ENCODE measurements at regions not wholly inside any gene's neighbourhood (a gene's known extent, or its start where the extent isn't known, plus 50 kb on each side); places are given as distances from the start of the nearest gene placed in this dataset.

DNA sequence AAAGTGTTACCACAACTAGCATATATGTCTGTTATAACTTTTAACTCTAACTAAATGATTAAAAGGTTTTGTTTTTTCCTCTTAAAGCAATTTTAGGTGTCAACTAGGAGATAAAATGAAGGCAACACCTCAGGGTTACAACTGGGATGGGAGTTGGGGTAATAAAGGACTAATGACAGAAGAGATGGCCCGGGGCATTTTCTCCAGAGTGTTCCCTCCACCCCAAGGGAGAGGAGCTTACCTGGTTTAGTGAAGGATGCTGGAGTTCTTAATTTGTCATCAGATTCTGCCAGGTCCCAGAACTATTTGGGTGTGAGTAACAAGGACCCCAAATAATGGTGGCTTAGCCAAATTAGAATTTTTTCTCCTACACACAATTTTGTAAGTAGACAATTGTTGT lies 260.3 kb downstream of the CD109 start:
- no peaks in the 10 kb centered on the region for H3K4me1 ChIP-seq (ENCODE audit: control insufficient read depth, insufficient read depth, low read length)
- no peak overlapping the region for H3K4me3 ChIP-seq (ENCODE audit: low read length)
- DNase-seq (no peak), ATAC-seq (no peak)
- H3K27ac ChIP-seq (ENCODE audit: low read length), result no peak overlapping the region
- intact Hi-C loops (cut with micrococcal nuclease), result no loop called here
- WGBS (ENCODE audit: insufficient coverage), result 56% methylated on average over 1 of the region's 1 CpG
- H3K27ac Mint-ChIP-seq, result no peak overlapping the region
- peaks cover 0 to 2% of the 10 kb centered on the region in 2 donors for H3K9me3 Mint-ChIP-seq
- no peak for TF ChIP-seq CTCF (IDR thresholded peaks at IDR 0.05)
- H3K27me3 ChIP-seq (ENCODE audit: control insufficient read depth, insufficient read depth, low read length), result no peaks in the 10 kb centered on the region
- no peaks in the 10 kb centered on the region for H3K4me1 Mint-ChIP-seq
- no peaks in the 10 kb centered on the region for H3K9me3 ChIP-seq (ENCODE audit: control insufficient read depth, insufficient read depth, low read length)
- H3K36me3 Mint-ChIP-seq, result no peaks in the 10 kb centered on the region
- H3K27me3 Mint-ChIP-seq (ENCODE audit: low read depth in 2 of 2), result no peaks in the 10 kb centered on the region
- H3K36me3 ChIP-seq (ENCODE audit: control insufficient read depth, insufficient read depth, low read length), result no peaks in the 10 kb centered on the region
- no peak overlapping the region for H3K4me3 Mint-ChIP-seq

DNA sequence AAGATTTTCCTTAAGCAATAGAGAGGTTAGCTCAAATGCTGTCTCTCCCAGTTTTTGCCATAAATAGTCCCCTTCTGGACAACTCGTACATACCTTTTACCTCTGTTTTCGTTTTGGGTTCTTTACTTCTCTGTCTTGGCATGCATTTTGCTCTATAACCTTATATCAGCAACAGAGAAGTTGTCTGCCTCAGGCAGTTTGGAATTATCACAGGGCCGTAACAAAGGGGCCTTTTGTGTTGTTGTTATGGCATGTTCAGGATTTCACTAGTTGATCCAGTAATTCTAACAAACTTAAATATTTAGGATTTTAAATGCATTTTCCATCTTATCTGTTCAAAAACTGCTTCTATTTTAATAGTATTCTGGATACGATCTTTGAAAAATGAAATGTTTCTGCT lies 259.8 kb downstream of the CD109 start:
- H3K9me3 ChIP-seq (ENCODE audit: control insufficient read depth, insufficient read depth, low read length), result no peaks in the 10 kb centered on the region
- DNase-seq (no peak), ATAC-seq (no peak)
- H3K4me3 ChIP-seq (ENCODE audit: low read length), result no peak overlapping the region
- 62% methylated on average over 2 of the region's 4 CpGs for WGBS (ENCODE audit: insufficient coverage)
- no peaks in the 10 kb centered on the region for H3K27me3 ChIP-seq (ENCODE audit: control insufficient read depth, insufficient read depth, low read length)
- no peaks in the 10 kb centered on the region for H3K4me1 ChIP-seq (ENCODE audit: control insufficient read depth, insufficient read depth, low read length)
- H3K36me3 Mint-ChIP-seq, result no peaks in the 10 kb centered on the region
- H3K4me3 Mint-ChIP-seq, result no peak overlapping the region
- peaks cover 0 to 4% of the 10 kb centered on the region in 2 donors for H3K9me3 Mint-ChIP-seq
- no peaks in the 10 kb centered on the region for H3K36me3 ChIP-seq (ENCODE audit: control insufficient read depth, insufficient read depth, low read length)
- no peak for TF ChIP-seq CTCF (IDR thresholded peaks at IDR 0.05)
- intact Hi-C loops (cut with micrococcal nuclease), result no loop called here
- no peaks in the 10 kb centered on the region for H3K4me1 Mint-ChIP-seq
- no peak overlapping the region for H3K27ac ChIP-seq (ENCODE audit: low read length)
- no peaks in the 10 kb centered on the region for H3K27me3 Mint-ChIP-seq (ENCODE audit: low read depth in 2 of 2)
- no peak overlapping the region for H3K27ac Mint-ChIP-seq

DNA sequence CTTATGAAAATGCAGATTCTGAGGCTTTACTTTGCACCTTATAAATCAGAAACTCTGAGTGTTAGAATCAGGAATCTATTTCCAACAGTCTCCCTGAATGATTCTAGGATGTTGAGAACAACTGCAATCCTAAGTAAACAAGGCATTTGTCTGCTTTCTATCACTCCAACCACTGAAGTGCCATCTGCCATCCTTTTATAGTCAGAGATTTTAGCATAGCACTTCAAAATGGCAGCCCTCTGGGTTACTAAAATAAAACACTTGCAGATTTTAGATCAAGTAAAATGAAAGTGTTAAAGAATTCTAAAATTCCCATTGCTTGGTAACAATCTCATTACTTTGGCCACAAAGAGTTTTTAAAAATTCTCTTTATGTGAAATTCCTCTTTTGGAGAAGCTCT lies 258.9 kb downstream of the CD109 start:
- Mint-ChIP-seq H3K9me3 (peaks cover 0 to 4% of the 10 kb centered on the region in 2 donors), H3K4me1 (no peaks in the 10 kb centered on the region), H3K4me3 (no peak overlapping the region), H3K27ac (no peak overlapping the region), H3K36me3 (no peaks in the 10 kb centered on the region), H3K27me3 (ENCODE audit: low read depth in 2 of 2) (no peaks in the 10 kb centered on the region)
- DNase-seq, result no peak
- no peaks in the 10 kb centered on the region for H3K9me3 ChIP-seq (ENCODE audit: control insufficient read depth, insufficient read depth, low read length)
- H3K4me1 ChIP-seq (ENCODE audit: control insufficient read depth, insufficient read depth, low read length), result no peaks in the 10 kb centered on the region
- H3K27me3 ChIP-seq (ENCODE audit: control insufficient read depth, insufficient read depth, low read length), result no peaks in the 10 kb centered on the region
- H3K27ac ChIP-seq (ENCODE audit: low read length), result no peak overlapping the region
- H3K36me3 ChIP-seq (ENCODE audit: control insufficient read depth, insufficient read depth, low read length), result no peaks in the 10 kb centered on the region
- no peak for TF ChIP-seq CTCF (IDR thresholded peaks at IDR 0.05)
- no peak overlapping the region for H3K4me3 ChIP-seq (ENCODE audit: low read length)
- intact Hi-C loops (cut with micrococcal nuclease), result no loop called here
- ATAC-seq, result no peak

GRCh38 chr6:73951183-73951582 lies 255.2 kb downstream of the CD109 start:
- H3K27ac ChIP-seq (ENCODE audit: low read length), result no peak overlapping the region
- H3K36me3 Mint-ChIP-seq, result no peaks in the 10 kb centered on the region
- H3K36me3 ChIP-seq (ENCODE audit: control insufficient read depth, insufficient read depth, low read length), result no peaks in the 10 kb centered on the region
- H3K27me3 ChIP-seq (ENCODE audit: control insufficient read depth, insufficient read depth, low read length), result no peaks in the 10 kb centered on the region
- intact Hi-C loops (cut with micrococcal nuclease), result no loop called here
- H3K4me1 Mint-ChIP-seq, result no peaks in the 10 kb centered on the region
- TF ChIP-seq CTCF (IDR thresholded peaks at IDR 0.05), result no peak
- no peaks in the 10 kb centered on the region for H3K4me1 ChIP-seq (ENCODE audit: control insufficient read depth, insufficient read depth, low read length)
- ATAC-seq (no peak), DNase-seq (no peak)
- peaks cover 0 to 12% of the 10 kb centered on the region in 2 donors for H3K9me3 Mint-ChIP-seq
- peaks cover 0 to 2% of the 10 kb centered on the region in 2 donors for H3K27me3 Mint-ChIP-seq (ENCODE audit: low read depth in 2 of 2)
- H3K9me3 ChIP-seq (ENCODE audit: control insufficient read depth, insufficient read depth, low read length), result peaks cover 5% of the 10 kb centered on the region
- no peak overlapping the region for H3K4me3 ChIP-seq (ENCODE audit: low read length)
- H3K4me3 Mint-ChIP-seq, result no peak overlapping the region
- H3K27ac Mint-ChIP-seq, result no peak overlapping the region
